HEK293 (cell line): ENCODE measurements at regions not wholly inside any gene's neighbourhood (a gene's known extent, or its start where the extent isn't known, plus 50 kb on each side); places are given as distances from the start of the nearest gene placed in this dataset.

Experiments used
- CTCF ChIA-PET: fragments of 350-600 bp; formaldehyde crosslinking; extraction: SDS; loops from one replicate; lab custom pipeline; 2021; ENCODE audit warnings: antibody characterized with exemption; lab: Yijun Ruan, JAX
- POLR2A ChIA-PET: fragments of 300-600 bp; formaldehyde crosslinking; extraction: SDS; loops from one replicate; lab custom pipeline; 2020; ENCODE audit warnings: antibody characterized with exemption, inconsistent platforms; lab: Yijun Ruan, JAX
- H3K27ac ChIP-seq: fragments of 200-500 bp; sonication (Bioruptor generic); 2 replicates; pipeline ENCODE4 v1.5.1; 2014; ENCODE audit warnings: low read depth, low read length, control low read depth, inconsistent platforms; ENCODE audit errors: extremely low read depth
- H3K36me3 ChIP-seq, 2 experiments: fragments of 200-500 bp in 1 of 2; sonication (Bioruptor generic) in 1 of 2; 1 replicate in 1 of 2; 2 replicates in 1 of 2; pipeline ENCODE4 v1.5.1; 2014 to 2017; ENCODE audit warnings: inconsistent platforms in 2 of 2, low read length in 2 of 2; ENCODE audit not compliant: control insufficient read depth in 2 of 2, insufficient read depth in 1 of 2
- H3K4me1 ChIP-seq: fragments of 200-500 bp; sonication (Bioruptor generic); 2 replicates; pipeline ENCODE4 v1.5.1; 2014; ENCODE audit warnings: mild to moderate bottlenecking, low read length, inconsistent platforms; ENCODE audit not compliant: control insufficient read depth, insufficient read depth
- H3K4me3 ChIP-seq: 2 replicates; pipeline ENCODE4 v1.5.1; 2011; ENCODE audit warnings: low read depth, mild to moderate bottlenecking, control low read depth, low read length, moderate library complexity
- H3K9me3 ChIP-seq: fragments of 200-500 bp; sonication (Bioruptor generic); 2 replicates; pipeline ENCODE4 v1.5.1; 2014; ENCODE audit warnings: low read depth, low read length, inconsistent platforms; ENCODE audit not compliant: control insufficient read depth, insufficient read depth
- ATF2 ChIP-seq: fragments of 450-650 bp; formaldehyde crosslinking; IDR thresholded peaks from 2 replicates; pipeline ENCODE4 v1.5.1; 2016; ENCODE audit warnings: missing biosample characterization, missing genetic modification characterization, low read depth
- IKZF3 ChIP-seq: fragments of 450-650 bp; IDR thresholded peaks from 2 replicates; pipeline ENCODE4 v1.5.0; 2018; ENCODE audit warnings: missing biosample characterization, mild to moderate bottlenecking, missing genetic modification characterization, moderate library complexity
- PRDM4 ChIP-seq: fragments of 450-650 bp; formaldehyde crosslinking; IDR thresholded peaks from 2 replicates; pipeline ENCODE4 v1.5.1; 2017; ENCODE audit warnings: missing biosample characterization, missing genetic modification characterization
- PRDM6 ChIP-seq: fragments of 450-650 bp; formaldehyde crosslinking; IDR thresholded peaks from 2 replicates; pipeline ENCODE4 v1.5.1; 2017; ENCODE audit warnings: missing biosample characterization, missing genetic modification characterization
- RBAK ChIP-seq: fragments of 450-650 bp; formaldehyde crosslinking; IDR thresholded peaks from 2 replicates; pipeline ENCODE4 v1.5.1; 2016; ENCODE audit warnings: missing biosample characterization, missing genetic modification characterization
- ZBTB26 ChIP-seq: fragments of 450-650 bp; formaldehyde crosslinking; optimal IDR thresholded peaks from 2 replicates; pipeline ENCODE3; 2016; ENCODE audit warnings: missing biosample characterization, mild to moderate bottlenecking, missing genetic modification characterization
- ZFP37 ChIP-seq: fragments of 450-650 bp; formaldehyde crosslinking; IDR thresholded peaks from 2 replicates; pipeline ENCODE4 v1.5.1; 2016; ENCODE audit warnings: missing biosample characterization, missing genetic modification characterization
- ZNF140 ChIP-seq: fragments of 450-650 bp; formaldehyde crosslinking; IDR thresholded peaks from 2 replicates; pipeline ENCODE4 v1.5.1; 2016; ENCODE audit warnings: missing biosample characterization, missing genetic modification characterization
- ZNF211 ChIP-seq: fragments of 450-650 bp; formaldehyde crosslinking; IDR thresholded peaks from 2 replicates; pipeline ENCODE4 v1.5.1; 2016; ENCODE audit warnings: low read depth, missing biosample characterization, missing genetic modification characterization
- ZNF37A ChIP-seq: fragments of 450-650 bp; IDR thresholded peaks from 2 replicates; pipeline ENCODE4 v1.5.1; 2018; ENCODE audit warnings: missing biosample characterization, missing genetic modification characterization
- ZNF433 ChIP-seq: fragments of 450-650 bp; formaldehyde crosslinking; IDR thresholded peaks from 2 replicates; pipeline ENCODE4 v1.5.1; 2016; ENCODE audit warnings: missing biosample characterization, missing genetic modification characterization, low read depth
- ZNF518A ChIP-seq: fragments of 450-650 bp; formaldehyde crosslinking; conservative IDR thresholded peaks from 2 replicates; pipeline ENCODE4 v1.5.1; 2016; ENCODE audit warnings: low read depth, missing biosample characterization, missing genetic modification characterization
- ZNF544 ChIP-seq: fragments of 450-650 bp; formaldehyde crosslinking; IDR thresholded peaks from 2 replicates; pipeline ENCODE4 v1.5.0; 2017; ENCODE audit warnings: missing biosample characterization, missing genetic modification characterization
- ZNF548 ChIP-seq: fragments of 450-650 bp; formaldehyde crosslinking; IDR thresholded peaks from 2 replicates; pipeline ENCODE4 v1.5.1; 2016; ENCODE audit warnings: missing biosample characterization, missing genetic modification characterization
- ZNF580 ChIP-seq: fragments of 450-650 bp; formaldehyde crosslinking; IDR thresholded peaks from 2 replicates; pipeline ENCODE4 v1.5.1; 2016; ENCODE audit warnings: missing biosample characterization, missing genetic modification characterization
- ZNF585B ChIP-seq: fragments of 450-650 bp; formaldehyde crosslinking; IDR thresholded peaks from 2 replicates; pipeline ENCODE4 v1.5.1; 2016; ENCODE audit warnings: missing biosample characterization, missing genetic modification characterization
- ZNF76 ChIP-seq: fragments of 450-650 bp; formaldehyde crosslinking; IDR thresholded peaks from 2 replicates; pipeline ENCODE4; 2016; ENCODE audit warnings: low read depth, missing biosample characterization, missing genetic modification characterization, borderline replicate concordance
- ZNF777 ChIP-seq: fragments of 450-650 bp; formaldehyde crosslinking; IDR thresholded peaks from 2 replicates; pipeline ENCODE4 v1.5.1; 2017; ENCODE audit warnings: missing biosample characterization, missing genetic modification characterization, borderline replicate concordance
- ZNF830 ChIP-seq: fragments of 450-650 bp; IDR thresholded peaks from 2 replicates; pipeline ENCODE4 v1.5.0; 2018; ENCODE audit warnings: missing biosample characterization, missing genetic modification characterization, low read depth, mild to moderate bottlenecking, moderate library complexity

- H3K27ac ChIP-seq: no peak overlapping the region
- POLR2A ChIA-PET: no interaction called here
- peaks cover 9% of the 10 kb centered on the region for H3K4me1 ChIP-seq
- TF ChIP-seq ZNF37A (tag by site-specific recombination) (no peak), IKZF3 (tag by site-specific recombination) (no peak), PRDM6 (tag by site-specific recombination) (no peak), RBAK (tag by site-specific recombination) (no peak), ZNF211 (no peak), ATF2 (tag by site-specific recombination) (no peak), ZNF518A (tag by site-specific recombination) (no peak), ZNF585B (tag by site-specific recombination) (no peak), ZNF580 (tag by site-specific recombination) (no peak), ZNF76 (tag by site-specific recombination) (no peak), ZNF548 (tag by site-specific recombination) (no peak), ZFP37 (tag by site-specific recombination) (no peak), ZNF140 (tag by site-specific recombination) (no peak), ZNF830 (no peak), ZNF777 (tag by site-specific recombination) (no peak), ZNF544 (no peak), PRDM4 (tag by site-specific recombination) (no peak), ZBTB26 (no peak), ZNF433 (no peak)
- no peaks in the 10 kb centered on the region for H3K36me3 ChIP-seq
- H3K4me3 ChIP-seq: no peak overlapping the region
- no peaks in the 10 kb centered on the region for H3K9me3 ChIP-seq
- CTCF ChIA-PET: no interaction called here
Measured at GRCh38 chr7:25460433-25460832, 232.1 kb upstream of the NPVF start.
